HEK293 (cell line): ENCODE measurements at regions not wholly inside any gene's neighbourhood (a gene's known extent, or its start where the extent isn't known, plus 50 kb on each side); places are given as distances from the start of the nearest gene placed in this dataset.

Experiments used
- CTCF ChIP-seq: fragments of 450-650 bp; formaldehyde crosslinking; IDR thresholded peaks from 2 replicates; pipeline ENCODE4 v1.5.1; 2016; ENCODE audit warnings: missing biosample characterization, missing genetic modification characterization
- ZBTB1 ChIP-seq: fragments of 450-650 bp; formaldehyde crosslinking; IDR thresholded peaks from 2 replicates; pipeline ENCODE4 v1.5.1; 2016; ENCODE audit warnings: missing biosample characterization, missing genetic modification characterization
- ZBTB11 ChIP-seq: fragments of 450-650 bp; formaldehyde crosslinking; conservative IDR thresholded peaks from 2 replicates; pipeline ENCODE4 v1.5.1; 2016; ENCODE audit warnings: low read depth, missing biosample characterization, missing genetic modification characterization
- ZBTB21 ChIP-seq: fragments of 450-650 bp; formaldehyde crosslinking; IDR thresholded peaks from 2 replicates; pipeline ENCODE4 v1.5.1; 2017; ENCODE audit warnings: missing biosample characterization, missing genetic modification characterization
- ZBTB7A ChIP-seq: fragments of 450-650 bp; formaldehyde crosslinking; IDR thresholded peaks from 2 replicates; pipeline ENCODE4 v1.5.1; 2016; ENCODE audit warnings: low read depth, missing biosample characterization, missing genetic modification characterization
- ZNF10 ChIP-seq: fragments of 450-650 bp; formaldehyde crosslinking; IDR thresholded peaks from 2 replicates; pipeline ENCODE4 v1.5.1; 2017; ENCODE audit warnings: missing biosample characterization, missing genetic modification characterization
- ZNF138 ChIP-seq: fragments of 450-650 bp; formaldehyde crosslinking; IDR thresholded peaks from 2 replicates; pipeline ENCODE4 v1.5.1; 2016; ENCODE audit warnings: missing biosample characterization, missing genetic modification characterization, borderline replicate concordance
- ZNF24 ChIP-seq: fragments of 450-650 bp; formaldehyde crosslinking; IDR thresholded peaks from 2 replicates; pipeline ENCODE4 v1.5.1; 2016; ENCODE audit warnings: missing biosample characterization, missing genetic modification characterization
- ZNF274 ChIP-seq, 2 experiments: fragments of 200-500 bp in 1 of 2; fragments of 450-650 bp in 1 of 2; sonication (Bioruptor generic) in 1 of 2; formaldehyde crosslinking in 1 of 2; IDR thresholded peaks; 2 replicates each; pipeline versions ENCODE4 v1.5.1 to v1.6.1; 2014 to 2016; ENCODE audit warnings: borderline replicate concordance in 1 of 2, inconsistent platforms in 1 of 2, low read length in 1 of 2, missing biosample characterization in 1 of 2, missing genetic modification characterization in 1 of 2
- ZNF394 ChIP-seq: fragments of 450-650 bp; formaldehyde crosslinking; IDR thresholded peaks from 2 replicates; pipeline ENCODE4 v1.5.1; 2016; ENCODE audit warnings: missing biosample characterization, missing genetic modification characterization, mild to moderate bottlenecking, moderate library complexity, borderline replicate concordance
- ZNF549 ChIP-seq: fragments of 450-650 bp; IDR thresholded peaks from 2 replicates; pipeline ENCODE4 v1.5.1; 2018; ENCODE audit warnings: missing biosample characterization, missing genetic modification characterization, mild to moderate bottlenecking, inconsistent platforms, moderate library complexity
- ZNF585B ChIP-seq: fragments of 450-650 bp; formaldehyde crosslinking; IDR thresholded peaks from 2 replicates; pipeline ENCODE4 v1.5.1; 2016; ENCODE audit warnings: missing biosample characterization, missing genetic modification characterization
- ZNF777 ChIP-seq: fragments of 450-650 bp; formaldehyde crosslinking; IDR thresholded peaks from 2 replicates; pipeline ENCODE4 v1.5.1; 2017; ENCODE audit warnings: missing biosample characterization, missing genetic modification characterization, borderline replicate concordance

GRCh38 chr15:98147415-98147814 is 186.9 kb downstream of the ARRDC4 start:
- TF ChIP-seq ZNF585B (tag by site-specific recombination) (no peak), ZNF10 (tag by site-specific recombination) (no peak), ZNF549 (no peak), CTCF (tag by site-specific recombination) (no peak), ZBTB11 (no peak), ZBTB21 (tag by site-specific recombination) (no peak), ZBTB7A (tag by site-specific recombination) (no peak), ZBTB1 (tag by site-specific recombination) (no peak), ZNF138 (tag by site-specific recombination) (no peak), ZNF777 (tag by site-specific recombination) (no peak), ZNF24 (tag by site-specific recombination) (no peak), ZNF394 (no peak), ZNF274 (IDR thresholded peaks at IDR 0.05; ENCODE audit: low read length) (no peak), ZNF274 (tag by site-specific recombination; IDR thresholded peaks at IDR 0.05; ENCODE audit: borderline replicate concordance) (no peak)
